ENCODE measurements at regions not wholly inside any gene's neighbourhood (a gene's known extent, or its start where the extent isn't known, plus 50 kb on each side); places are given as distances from the start of the nearest gene placed in this dataset.

DNA sequence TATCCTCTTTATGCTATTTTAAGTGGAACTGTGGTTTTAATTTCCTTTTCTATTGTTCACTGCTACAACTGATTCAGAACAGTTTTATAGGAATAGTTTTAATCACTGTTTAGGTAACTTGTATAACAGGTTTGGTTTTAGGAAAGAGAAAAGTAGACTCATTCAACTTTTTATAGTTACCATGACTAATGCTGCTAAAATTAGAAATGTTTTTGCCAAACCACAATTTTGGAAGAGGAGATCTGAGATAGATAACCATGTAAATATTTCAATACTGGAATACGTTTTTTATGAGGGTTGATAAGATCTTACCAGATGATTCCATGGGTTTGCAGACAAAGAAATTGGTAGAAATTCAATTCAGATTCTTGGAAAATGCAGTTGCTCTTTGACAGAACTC is 404.6 kb upstream of the ARRDC3 start:
- TF ChIP-seq POLR2AphosphoS5 (IDR thresholded peaks at IDR 0.05; ENCODE audit: low read depth) (no peak), SPI1 (IDR thresholded peaks at IDR 0.05; ENCODE audit: borderline replicate concordance, low read depth) (no peak), GABPA (IDR thresholded peaks at IDR 0.05; ENCODE audit: low read depth) (no peak)
- TF ChIP-seq, protein P1, sequence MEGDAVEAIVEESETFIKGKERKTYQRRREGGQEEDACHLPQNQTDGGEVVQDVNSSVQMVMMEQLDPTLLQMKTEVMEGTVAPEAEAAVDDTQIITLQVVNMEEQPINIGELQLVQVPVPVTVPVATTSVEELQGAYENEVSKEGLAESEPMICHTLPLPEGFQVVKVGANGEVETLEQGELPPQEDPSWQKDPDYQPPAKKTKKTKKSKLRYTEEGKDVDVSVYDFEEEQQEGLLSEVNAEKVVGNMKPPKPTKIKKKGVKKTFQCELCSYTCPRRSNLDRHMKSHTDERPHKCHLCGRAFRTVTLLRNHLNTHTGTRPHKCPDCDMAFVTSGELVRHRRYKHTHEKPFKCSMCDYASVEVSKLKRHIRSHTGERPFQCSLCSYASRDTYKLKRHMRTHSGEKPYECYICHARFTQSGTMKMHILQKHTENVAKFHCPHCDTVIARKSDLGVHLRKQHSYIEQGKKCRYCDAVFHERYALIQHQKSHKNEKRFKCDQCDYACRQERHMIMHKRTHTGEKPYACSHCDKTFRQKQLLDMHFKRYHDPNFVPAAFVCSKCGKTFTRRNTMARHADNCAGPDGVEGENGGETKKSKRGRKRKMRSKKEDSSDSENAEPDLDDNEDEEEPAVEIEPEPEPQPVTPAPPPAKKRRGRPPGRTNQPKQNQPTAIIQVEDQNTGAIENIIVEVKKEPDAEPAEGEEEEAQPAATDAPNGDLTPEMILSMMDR (IDR thresholded peaks at IDR 0.05; ENCODE audit: insufficient read depth, low read length) = no peak
- TF ChIP-seq, protein P2, sequence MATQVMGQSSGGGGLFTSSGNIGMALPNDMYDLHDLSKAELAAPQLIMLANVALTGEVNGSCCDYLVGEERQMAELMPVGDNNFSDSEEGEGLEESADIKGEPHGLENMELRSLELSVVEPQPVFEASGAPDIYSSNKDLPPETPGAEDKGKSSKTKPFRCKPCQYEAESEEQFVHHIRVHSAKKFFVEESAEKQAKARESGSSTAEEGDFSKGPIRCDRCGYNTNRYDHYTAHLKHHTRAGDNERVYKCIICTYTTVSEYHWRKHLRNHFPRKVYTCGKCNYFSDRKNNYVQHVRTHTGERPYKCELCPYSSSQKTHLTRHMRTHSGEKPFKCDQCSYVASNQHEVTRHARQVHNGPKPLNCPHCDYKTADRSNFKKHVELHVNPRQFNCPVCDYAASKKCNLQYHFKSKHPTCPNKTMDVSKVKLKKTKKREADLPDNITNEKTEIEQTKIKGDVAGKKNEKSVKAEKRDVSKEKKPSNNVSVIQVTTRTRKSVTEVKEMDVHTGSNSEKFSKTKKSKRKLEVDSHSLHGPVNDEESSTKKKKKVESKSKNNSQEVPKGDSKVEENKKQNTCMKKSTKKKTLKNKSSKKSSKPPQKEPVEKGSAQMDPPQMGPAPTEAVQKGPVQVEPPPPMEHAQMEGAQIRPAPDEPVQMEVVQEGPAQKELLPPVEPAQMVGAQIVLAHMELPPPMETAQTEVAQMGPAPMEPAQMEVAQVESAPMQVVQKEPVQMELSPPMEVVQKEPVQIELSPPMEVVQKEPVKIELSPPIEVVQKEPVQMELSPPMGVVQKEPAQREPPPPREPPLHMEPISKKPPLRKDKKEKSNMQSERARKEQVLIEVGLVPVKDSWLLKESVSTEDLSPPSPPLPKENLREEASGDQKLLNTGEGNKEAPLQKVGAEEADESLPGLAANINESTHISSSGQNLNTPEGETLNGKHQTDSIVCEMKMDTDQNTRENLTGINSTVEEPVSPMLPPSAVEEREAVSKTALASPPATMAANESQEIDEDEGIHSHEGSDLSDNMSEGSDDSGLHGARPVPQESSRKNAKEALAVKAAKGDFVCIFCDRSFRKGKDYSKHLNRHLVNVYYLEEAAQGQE (IDR thresholded peaks at IDR 0.05; ENCODE audit: insufficient replicate concordance, low read depth) = no peak
- Histone ChIP-seq H3K4me3 (replicated peaks; ENCODE audit: insufficient read depth, low read length) (no peak overlapping the region), H3K27me3 (ENCODE audit: insufficient read depth, poor library complexity, severe bottlenecking) (no peaks in the 10 kb centered on the region), H3K27ac (replicated peaks) (no peak overlapping the region)
- DNase-seq (ENCODE audit: low read depth in 1 of 2, low spot score in 1 of 2) = no peak

DNA sequence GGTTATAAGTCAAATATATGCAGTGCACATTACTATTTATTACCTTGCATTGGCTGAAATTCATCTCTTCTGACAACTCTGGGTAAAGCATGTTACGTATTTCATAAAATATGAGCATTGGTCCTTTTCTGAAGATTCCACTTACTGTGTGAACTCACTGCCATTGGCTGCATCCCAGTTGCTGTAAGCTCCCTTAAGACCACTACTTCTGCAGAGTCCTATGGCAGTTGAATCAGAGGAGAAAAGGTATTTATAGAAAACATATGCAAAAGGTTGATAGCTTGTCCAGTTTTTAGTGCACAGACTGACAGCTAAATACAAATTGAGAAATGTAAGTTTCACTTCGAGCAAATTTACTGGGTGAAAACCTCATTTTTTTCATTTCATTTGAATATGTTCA is 394.6 kb upstream of the ARRDC3 start:
- TF ChIP-seq, protein P2 (IDR thresholded peaks at IDR 0.05; ENCODE audit: insufficient replicate concordance, low read depth) = no peak
- TF ChIP-seq POLR2AphosphoS5 (IDR thresholded peaks at IDR 0.05; ENCODE audit: low read depth) (no peak), GABPA (IDR thresholded peaks at IDR 0.05; ENCODE audit: low read depth) (no peak), SPI1 (IDR thresholded peaks at IDR 0.05; ENCODE audit: borderline replicate concordance, low read depth) (no peak)
- TF ChIP-seq, protein P1 (IDR thresholded peaks at IDR 0.05; ENCODE audit: insufficient read depth, low read length) = no peak

DNA sequence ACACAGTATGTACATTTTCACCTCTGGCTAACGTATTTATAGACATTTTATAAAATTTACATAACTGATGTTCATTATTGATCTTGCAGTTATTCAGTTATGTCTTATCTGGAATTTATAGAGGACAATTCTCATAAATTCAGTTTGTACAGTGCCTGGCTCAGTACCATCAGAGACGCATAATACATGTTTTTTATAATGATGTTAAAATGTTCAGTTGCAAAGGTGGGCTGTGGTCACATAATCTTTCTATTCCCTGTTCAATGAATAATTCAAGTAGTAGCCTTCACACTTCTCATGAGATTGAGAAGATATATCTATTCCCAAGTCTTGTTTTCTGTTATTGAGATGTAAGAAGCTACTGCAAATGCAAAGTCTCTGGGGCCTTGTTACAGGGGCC is 393.1 kb upstream of the ARRDC3 start:
- TF ChIP-seq SPI1 (IDR thresholded peaks at IDR 0.05; ENCODE audit: borderline replicate concordance, low read depth) = no peak
- TF ChIP-seq, protein P2 (IDR thresholded peaks at IDR 0.05; ENCODE audit: insufficient replicate concordance, low read depth) = no peak
- no peak for TF ChIP-seq POLR2AphosphoS5 (IDR thresholded peaks at IDR 0.05; ENCODE audit: low read depth)
- no peak for TF ChIP-seq GABPA (IDR thresholded peaks at IDR 0.05; ENCODE audit: low read depth)
- H3K4me3 ChIP-seq (replicated peaks; ENCODE audit: insufficient read depth, low read length) = no peak overlapping the region
- H3K27me3 ChIP-seq (ENCODE audit: insufficient read depth, poor library complexity, severe bottlenecking) = no peaks in the 10 kb centered on the region
- no peak for DNase-seq (ENCODE audit: low read depth in 1 of 2, low spot score in 1 of 2)
- no peak overlapping the region for H3K27ac ChIP-seq (replicated peaks)

More for the DNA sequence above, 394.6 kb upstream of the ARRDC3 start:
- H3K27me3 ChIP-seq (ENCODE audit: insufficient read depth, poor library complexity, severe bottlenecking) = no peaks in the 10 kb centered on the region
- no peak overlapping the region for H3K4me3 ChIP-seq (replicated peaks; ENCODE audit: insufficient read depth, low read length)
- no peak for DNase-seq (ENCODE audit: low read depth in 1 of 2, low spot score in 1 of 2)
- no peak overlapping the region for H3K27ac ChIP-seq (replicated peaks)

All from HL-60 (cell line).